BLaER1 (cell line): ENCODE measurements at regions not wholly inside any gene's neighbourhood (a gene's known extent, or its start where the extent isn't known, plus 50 kb on each side); places are given as distances from the start of the nearest gene placed in this dataset.

Experiments
- H3K27ac ChIP-seq: shearing (Covaris generic); formaldehyde crosslinking; 2 replicates; pipeline ENCODE4 v1.8.1; 2022
- H3K27me3 ChIP-seq: shearing (Covaris generic); formaldehyde crosslinking; 2 replicates; pipeline ENCODE4 v1.8.1; 2022
- H3K36me3 ChIP-seq: shearing (Covaris generic); formaldehyde crosslinking; 2 replicates; pipeline ENCODE4 v1.8.1; 2022
- H3K4me1 ChIP-seq: shearing (Covaris generic); formaldehyde crosslinking; 2 replicates; pipeline ENCODE4 v1.8.1; 2022
- H3K4me2 ChIP-seq: shearing (Covaris generic); formaldehyde crosslinking; 2 replicates; pipeline ENCODE4 v1.8.1; 2022
- H3K4me3 ChIP-seq: shearing (Covaris generic); formaldehyde crosslinking; 2 replicates; pipeline ENCODE4 v1.8.1; 2022
- H3K9ac ChIP-seq: shearing (Covaris generic); formaldehyde crosslinking; 2 replicates; pipeline ENCODE4 v1.8.1; 2022
- H3K9me3 ChIP-seq: shearing (Covaris generic); formaldehyde crosslinking; 2 replicates; pipeline ENCODE4 v1.8.1; 2022
- H4K20me1 ChIP-seq: shearing (Covaris generic); formaldehyde crosslinking; 2 replicates; pipeline ENCODE4 v1.8.1; 2022
- Cebpa-rat ChIP-seq: shearing (Covaris generic); IDR thresholded peaks from 2 replicates; pipeline ENCODE4 v1.8.1; 2022

GRCh38 chr4:26020083-26020668 is 106.2 kb downstream of the SMIM20 start:
- Histone ChIP-seq H3K9me3 (peaks cover 22% of the 10 kb centered on the region), H3K9ac (no peak overlapping the region), H3K27ac (no peak overlapping the region), H3K4me1 (no peaks in the 10 kb centered on the region), H3K36me3 (no peaks in the 10 kb centered on the region), H3K4me3 (no peak overlapping the region), H4K20me1 (no peaks in the 10 kb centered on the region), H3K27me3 (no peaks in the 10 kb centered on the region), H3K4me2 (no peak overlapping the region)
- no peak for TF ChIP-seq Cebpa-rat

GRCh38 chr4:26020881-26021280 is 106.9 kb downstream of the SMIM20 start:
- Histone ChIP-seq H3K36me3 (no peaks in the 10 kb centered on the region), H3K27ac (no peak overlapping the region), H3K9ac (no peak overlapping the region), H3K4me2 (no peak overlapping the region), H4K20me1 (no peaks in the 10 kb centered on the region), H3K4me3 (no peak overlapping the region), H3K4me1 (no peaks in the 10 kb centered on the region), H3K27me3 (no peaks in the 10 kb centered on the region), H3K9me3 (peaks cover 22% of the 10 kb centered on the region)
- TF ChIP-seq Cebpa-rat = no peak

GRCh38 chr4:26021417-26022345 is 107.7 kb downstream of the SMIM20 start:
- Histone ChIP-seq H3K4me3 (no peak overlapping the region), H3K4me1 (no peaks in the 10 kb centered on the region), H3K9me3 (peaks cover 22% of the 10 kb centered on the region), H3K9ac (no peak overlapping the region), H3K27ac (no peak overlapping the region), H3K4me2 (no peak overlapping the region), H4K20me1 (no peaks in the 10 kb centered on the region), H3K36me3 (no peaks in the 10 kb centered on the region), H3K27me3 (no peaks in the 10 kb centered on the region)
- TF ChIP-seq Cebpa-rat = no peak

- no peak overlapping the region for H3K9ac ChIP-seq
- no peaks in the 10 kb centered on the region for H3K4me1 ChIP-seq
- peaks cover 15% of the 10 kb centered on the region for H3K9me3 ChIP-seq
- H4K20me1 ChIP-seq = no peaks in the 10 kb centered on the region
- no peak overlapping the region for H3K4me2 ChIP-seq
- no peaks in the 10 kb centered on the region for H3K27me3 ChIP-seq
- TF ChIP-seq Cebpa-rat = no peak
- no peaks in the 10 kb centered on the region for H3K36me3 ChIP-seq
- no peak overlapping the region for H3K27ac ChIP-seq
- no peak overlapping the region for H3K4me3 ChIP-seq
Observed at GRCh38 chr4:26022346-26023202, 108.6 kb downstream of the SMIM20 start.

GRCh38 chr4:26023203-26023972 is 109.4 kb downstream of the SMIM20 start:
- H3K4me3 ChIP-seq = no peak overlapping the region
- H3K4me1 ChIP-seq = peaks cover 2% of the 10 kb centered on the region; the same call in 1 of the 2 replicates
- no peak overlapping the region for H3K9ac ChIP-seq
- no peaks in the 10 kb centered on the region for H3K27me3 ChIP-seq
- peaks cover 6% of the 10 kb centered on the region; the same call in 1 of the 2 replicates for H3K9me3 ChIP-seq
- no peak overlapping the region for H3K27ac ChIP-seq
- H3K4me2 ChIP-seq = no peak overlapping the region
- no peak for TF ChIP-seq Cebpa-rat
- no peaks in the 10 kb centered on the region for H4K20me1 ChIP-seq
- no peaks in the 10 kb centered on the region for H3K36me3 ChIP-seq

GRCh38 chr4:26024079-26024478 is 110.1 kb downstream of the SMIM20 start:
- no peak for TF ChIP-seq Cebpa-rat
- no peaks in the 10 kb centered on the region for H3K36me3 ChIP-seq
- no peaks in the 10 kb centered on the region for H3K9me3 ChIP-seq
- H3K4me3 ChIP-seq = no peak overlapping the region
- no peak overlapping the region for H3K4me2 ChIP-seq
- no peaks in the 10 kb centered on the region for H4K20me1 ChIP-seq
- H3K4me1 ChIP-seq = peaks cover 9% of the 10 kb centered on the region
- H3K27ac ChIP-seq = no peak overlapping the region
- H3K27me3 ChIP-seq = no peaks in the 10 kb centered on the region
- no peak overlapping the region for H3K9ac ChIP-seq

- H3K9ac ChIP-seq = peak overlapping the region; percentile 40; the same call in 1 of the 2 replicates
Observed at GRCh38 chr4:26028133-26028792, 114.2 kb downstream of the SMIM20 start.

GRCh38 chr4:26028793-26029567 is 115.0 kb downstream of the SMIM20 start:
- Histone ChIP-seq H3K9ac (peak overlapping the region; percentile 40; the same call in 1 of the 2 replicates), H3K4me3 (peak overlapping the region; percentile 49), H3K4me2 (peak overlapping the region; percentile 80)

More at GRCh38 chr4:26028133-26028792, 114.2 kb downstream of the SMIM20 start:
- no peak for TF ChIP-seq Cebpa-rat
- H3K4me2 ChIP-seq = peak overlapping the region; percentile 80
- H4K20me1 ChIP-seq = no peaks in the 10 kb centered on the region
- H3K27ac ChIP-seq = no peak overlapping the region
- H3K4me1 ChIP-seq = peaks cover 33% of the 10 kb centered on the region
- H3K9me3 ChIP-seq = no peaks in the 10 kb centered on the region
- 0 out of 2 replicates have a peak overlapping the region, but pooled peaks have one; percentile 49 for H3K4me3 ChIP-seq
- no peaks in the 10 kb centered on the region for H3K27me3 ChIP-seq
- H3K36me3 ChIP-seq = no peaks in the 10 kb centered on the region

More at GRCh38 chr4:26028793-26029567, 115.0 kb downstream of the SMIM20 start:
- no peak for TF ChIP-seq Cebpa-rat
- no peaks in the 10 kb centered on the region for H3K36me3 ChIP-seq
- H4K20me1 ChIP-seq = no peaks in the 10 kb centered on the region
- no peaks in the 10 kb centered on the region for H3K9me3 ChIP-seq
- peaks cover 40% of the 10 kb centered on the region for H3K4me1 ChIP-seq
- no peaks in the 10 kb centered on the region for H3K27me3 ChIP-seq
- no peak overlapping the region for H3K27ac ChIP-seq
